ENCODE measurements at regions not wholly inside any gene's neighbourhood (a gene's known extent, or its start where the extent isn't known, plus 50 kb on each side); places are given as distances from the start of the nearest gene placed in this dataset.
"Not testable (repeated sequence)": the region's sequence is repeated elsewhere in the genome, so short reads cannot be mapped to it uniquely, and the experiment has no call there.

- no peak for DNase-seq
Observed at GRCh38 chr3:154973851-154974250, 106.3 kb upstream of the MME start.

DNA sequence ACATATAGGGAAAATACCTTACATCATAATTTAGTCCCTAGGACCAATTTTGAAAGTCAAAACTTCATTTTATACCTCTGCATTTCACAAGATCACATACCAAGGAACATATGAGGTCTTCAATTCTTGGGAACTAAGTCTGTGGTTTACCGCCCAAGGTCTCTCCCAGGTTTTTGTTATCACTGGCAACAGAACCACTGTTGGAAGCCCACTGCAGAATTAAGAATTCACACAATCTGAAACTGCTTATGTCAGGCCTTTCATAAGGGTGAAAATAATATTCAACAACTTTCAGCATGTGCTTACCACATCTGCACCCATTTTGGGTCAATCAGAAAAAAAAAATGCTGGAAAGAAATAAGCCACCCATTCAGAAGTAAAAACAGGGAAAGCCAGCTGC lies 107.2 kb upstream of the MME start:
- no peak for DNase-seq

GRCh38 chr3:154971771-154972326 lies 108.3 kb upstream of the MME start:
- DNase-seq: no peak

- no peak for DNase-seq
Observed at GRCh38 chr3:154971341-154971740, 108.8 kb upstream of the MME start.

GRCh38 chr3:154970797-154971196 lies 109.3 kb upstream of the MME start:
- DNase-seq: no peak

DNA sequence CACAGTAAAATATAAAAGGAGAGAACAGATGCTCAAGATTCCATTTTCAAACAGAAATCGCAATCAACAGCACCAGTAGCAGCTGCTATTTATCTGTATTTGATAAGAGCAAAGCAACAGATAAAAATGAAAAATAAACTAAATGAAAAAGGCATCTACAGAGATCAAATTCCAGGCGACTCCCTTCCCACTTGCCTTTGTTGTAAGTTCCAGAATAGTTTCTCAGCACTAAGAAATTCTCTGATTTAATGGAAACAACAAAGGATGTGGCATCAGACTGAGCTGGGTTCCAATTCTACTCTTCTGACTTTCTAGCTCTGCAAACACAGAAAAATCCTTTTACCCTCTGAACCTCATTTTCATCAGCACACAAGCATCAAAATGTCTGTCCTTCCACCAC lies 110.8 kb upstream of the MME start:
- DNase-seq: no peak

DNA sequence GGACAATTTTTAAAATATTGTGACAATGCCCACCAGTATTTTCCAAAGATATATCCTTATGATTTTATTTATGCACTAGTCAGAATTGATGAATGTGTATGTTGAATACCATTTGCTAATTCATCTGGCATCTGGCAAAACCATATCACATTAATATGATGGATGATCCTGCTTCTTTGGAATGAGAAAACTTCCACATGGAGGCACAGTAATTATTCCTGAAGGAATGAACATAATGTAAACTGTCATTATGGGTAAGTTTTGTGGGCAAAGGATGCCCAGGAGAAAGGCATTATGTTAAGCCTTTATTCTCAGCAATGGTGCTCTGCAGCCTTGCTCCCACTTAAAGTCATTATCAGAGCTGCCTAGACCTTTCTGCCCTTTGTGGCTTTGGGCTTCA lies 113.0 kb upstream of the MME start:
- DNase-seq: no peak

DNA sequence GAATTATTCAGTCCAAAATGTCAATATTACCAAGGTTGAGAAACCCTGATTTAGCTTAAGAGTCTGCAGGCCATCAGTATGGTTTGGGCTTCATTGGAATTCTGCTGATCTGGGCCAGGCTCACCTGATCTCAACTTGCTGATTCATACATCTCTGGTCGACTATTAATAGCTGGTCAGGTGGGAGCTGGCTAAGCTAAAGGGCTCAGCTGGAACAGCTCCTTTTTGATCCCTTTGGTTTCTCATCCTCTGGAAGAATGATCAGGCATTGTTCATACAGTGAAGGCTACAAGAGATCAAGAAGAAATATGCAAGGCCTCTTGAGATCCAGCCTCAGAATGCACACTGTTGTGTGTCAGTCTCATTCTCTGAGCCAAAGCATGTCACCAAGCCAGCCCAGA lies 123.3 kb upstream of the MME start:
- no peak for DNase-seq

DNA sequence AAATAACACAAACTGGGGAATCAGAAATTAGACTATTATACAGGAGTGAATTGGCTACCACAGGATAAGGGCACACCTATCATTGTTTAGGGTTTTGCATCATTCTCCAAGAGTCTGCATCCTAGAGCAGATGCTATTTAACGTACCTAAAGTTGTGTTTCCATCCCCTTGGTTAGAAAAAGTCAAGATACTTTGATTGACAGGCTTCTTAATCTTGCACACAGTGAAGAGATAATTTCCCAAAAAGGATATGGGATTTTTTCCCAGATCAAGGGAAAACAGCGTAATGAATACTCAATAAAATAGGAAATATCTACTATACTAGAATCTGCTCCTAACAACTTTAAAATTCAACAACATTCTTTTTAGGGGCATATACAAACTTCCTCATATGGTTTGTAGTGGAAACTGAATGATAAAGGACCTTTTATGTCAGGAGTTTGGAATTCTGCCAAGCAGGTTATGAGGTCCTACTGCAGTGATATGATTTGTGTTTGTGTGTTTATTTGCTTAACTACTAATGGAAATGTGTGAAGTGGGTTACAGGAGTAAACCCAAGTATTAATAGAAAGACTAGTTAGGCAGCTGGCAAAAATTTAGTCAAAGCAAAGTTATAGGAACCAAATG lies 124.1 kb upstream of the MME start:
- no peak for DNase-seq

DNA sequence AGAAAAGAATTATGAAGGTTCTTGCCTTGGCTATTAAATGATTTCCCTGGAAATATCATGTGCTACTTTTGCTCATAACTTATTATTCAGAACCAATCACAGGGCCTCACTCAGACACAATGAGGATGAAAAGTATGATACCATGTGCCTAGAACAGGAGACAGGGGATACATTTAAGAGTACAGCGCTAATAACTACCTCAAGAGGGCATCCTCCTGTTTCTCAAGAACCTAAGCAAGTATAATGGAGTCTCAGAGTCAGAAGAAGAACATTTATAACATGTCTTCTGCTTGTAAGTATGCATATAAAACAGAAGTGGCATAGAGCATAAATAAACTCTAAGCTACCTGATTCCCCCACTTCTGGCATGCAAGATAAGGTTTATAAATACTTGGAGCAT lies 125.4 kb upstream of the MME start:
- DNase-seq: no peak

DNA sequence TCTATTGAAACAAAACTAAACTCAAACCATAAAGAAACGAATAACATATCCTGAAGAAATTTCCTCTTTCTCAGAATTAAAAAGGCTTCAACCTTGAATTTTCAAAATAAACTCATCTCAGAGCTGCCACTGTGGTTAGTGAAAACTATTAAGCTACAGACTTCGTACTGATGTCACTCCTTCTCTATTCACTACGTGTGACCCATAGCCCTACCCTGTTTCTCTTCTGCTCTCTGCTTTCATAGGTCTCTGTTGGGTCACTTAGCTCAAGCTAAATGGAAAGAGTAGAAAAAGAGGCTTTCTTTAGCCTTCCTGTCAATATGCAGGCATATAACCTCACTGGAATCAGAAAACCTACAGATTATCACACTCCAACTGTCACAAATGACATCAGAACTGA lies 126.6 kb upstream of the MME start:
- DNase-seq: no peak

GRCh38 chr3:154952553-154952952 lies 127.6 kb upstream of the MME start:
- no peak for DNase-seq

DNA sequence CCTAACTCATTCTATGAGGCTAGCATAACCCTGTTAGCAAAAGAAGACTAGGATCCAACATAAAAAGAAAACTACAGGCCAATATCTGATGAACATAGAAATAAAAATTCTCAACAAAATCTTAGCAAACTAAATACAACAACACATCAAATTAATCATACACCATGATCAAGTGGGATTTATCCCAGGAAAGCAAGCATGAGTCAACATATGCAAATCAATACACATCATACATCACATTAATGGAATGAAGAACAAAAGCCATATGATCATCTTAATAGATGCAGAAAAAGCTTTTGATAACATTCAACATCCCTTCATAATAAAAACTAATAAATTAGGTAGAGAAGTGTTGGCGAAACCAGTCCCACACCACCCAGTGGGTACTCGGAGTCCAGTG lies 136.1 kb upstream of the MME start:
- no peak for DNase-seq

- no peak for DNase-seq
Observed at GRCh38 chr3:154942827-154943226, 137.3 kb upstream of the MME start.

GRCh38 chr3:154936196-154936595 lies 143.9 kb upstream of the MME start:
- DNase-seq: no peak

GRCh38 chr3:154933581-154933980 lies 146.5 kb upstream of the MME start:
- DNase-seq: no peak

GRCh38 chr3:154932633-154933032 lies 147.5 kb upstream of the MME start:
- DNase-seq: no peak

DNA sequence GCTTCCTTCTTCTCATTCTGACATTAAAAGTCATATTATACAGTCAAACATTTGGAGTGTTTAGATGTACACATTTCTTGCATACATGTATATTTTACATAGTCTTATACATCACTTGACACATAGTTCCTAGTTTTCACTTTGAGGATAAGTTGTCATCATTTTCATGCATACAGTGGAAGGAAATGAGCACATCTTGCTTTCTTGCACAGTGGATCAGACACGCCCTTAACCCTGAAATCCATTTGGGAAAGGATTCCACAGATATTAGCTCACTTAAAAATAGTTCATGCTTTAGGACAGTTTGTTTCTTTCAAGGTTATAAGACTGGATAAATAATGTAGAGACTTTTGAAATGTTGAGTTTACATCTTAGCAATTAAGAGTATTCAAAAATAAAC lies 148.6 kb upstream of the MME start:
- DNase-seq: no peak

DNA sequence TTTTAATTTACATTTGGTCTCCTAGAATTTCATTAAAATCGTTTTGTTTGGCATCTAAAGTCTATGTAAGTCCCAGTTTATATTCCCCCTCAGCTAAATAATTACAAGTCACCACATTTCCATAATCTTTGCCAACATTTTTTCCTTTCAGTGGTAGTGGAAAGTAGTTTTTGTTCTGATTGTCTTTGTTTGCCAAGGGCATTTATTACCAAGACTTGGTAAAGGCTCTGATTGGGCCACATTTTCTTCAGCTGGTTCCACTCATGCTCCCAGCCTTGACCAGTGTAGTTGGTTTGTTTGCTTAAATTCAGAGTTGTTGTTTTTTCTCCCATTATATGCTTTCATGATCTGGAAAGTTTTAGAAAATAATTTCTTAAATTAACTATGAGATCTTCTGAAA lies 153.4 kb upstream of the MME start:
- no peak for DNase-seq

DNA sequence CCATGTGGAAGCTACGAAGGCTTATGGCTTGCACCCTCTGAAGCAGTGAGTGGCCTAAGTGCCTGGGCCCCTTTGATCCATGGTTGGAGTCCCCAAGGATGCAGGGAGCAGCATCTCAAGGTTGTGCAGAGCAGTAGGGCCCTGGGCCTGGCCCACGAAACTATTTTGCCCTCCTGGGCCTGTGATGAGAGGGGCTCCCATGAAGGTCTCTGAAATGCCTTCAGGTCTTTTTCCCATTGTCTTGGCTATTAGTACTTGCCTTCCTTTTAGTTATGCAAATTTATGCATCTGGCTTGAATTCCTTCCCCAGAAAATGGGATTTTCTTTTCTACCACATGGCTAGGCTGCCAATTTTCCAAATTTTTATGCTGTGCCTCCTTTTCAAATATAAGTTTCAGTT lies 158.8 kb upstream of the MME start:
- no peak for DNase-seq

- no peak for DNase-seq
Observed at GRCh38 chr3:154919226-154919625, 160.9 kb upstream of the MME start.

DNA sequence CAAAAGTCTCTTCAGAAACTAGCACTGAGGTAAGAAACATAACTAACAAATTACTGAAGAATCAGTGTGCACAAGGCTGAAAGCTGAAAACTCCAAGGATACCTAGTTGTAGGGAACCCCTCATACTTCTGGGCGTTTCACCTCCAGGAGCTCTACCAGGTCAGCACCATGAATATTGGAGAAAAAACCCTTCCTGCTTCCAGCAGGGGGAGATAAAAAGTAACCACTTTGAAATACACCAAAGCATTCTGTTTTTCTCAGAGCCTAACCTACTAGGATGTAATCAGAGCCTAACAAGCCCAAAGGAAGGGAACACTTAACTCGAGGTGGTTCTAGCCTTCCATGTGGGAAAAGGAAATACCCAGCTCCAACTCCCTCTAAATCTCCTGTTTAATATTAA lies 175.8 kb upstream of the MME start:
- no peak for DNase-seq

DNA sequence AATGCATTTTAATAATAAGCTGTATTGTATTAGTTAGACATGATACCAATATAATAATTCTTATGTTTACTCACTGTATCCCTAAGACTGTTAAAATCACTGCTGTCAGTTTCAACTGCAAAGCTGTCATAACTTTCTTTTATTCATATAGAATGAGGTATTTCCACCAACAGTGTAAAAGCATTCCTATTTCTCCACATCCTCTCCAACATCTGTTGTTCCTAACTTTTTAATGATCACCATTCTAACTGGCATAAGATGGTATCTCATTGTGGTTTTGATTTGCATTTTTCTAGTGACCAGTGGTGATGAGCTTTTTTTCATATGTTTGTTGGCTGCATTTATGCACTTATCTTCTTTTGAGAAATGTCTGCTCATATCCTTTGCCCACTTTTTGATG lies 177.6 kb upstream of the MME start:
- not testable (repeated sequence) for DNase-seq

- DNase-seq: no peak
Observed at GRCh38 chr3:154901278-154901677, 178.8 kb upstream of the MME start.

- DNase-seq: no peak
Observed at GRCh38 chr3:154900816-154901215, 179.3 kb upstream of the MME start.

Data from activated gamma-delta T cell (primary cell).